GM23338 (cell line): ENCODE measurements at regions not wholly inside any gene's neighbourhood (a gene's known extent, or its start where the extent isn't known, plus 50 kb on each side); places are given as distances from the start of the nearest gene placed in this dataset.

Experiments used
- ATAC-seq: fragments of 200-7000 bp; cut with Tn5 transposase; 3 replicates; pipeline ENCODE4 v1.9.1; 2020
- DNase-seq: peaks from one replicate; pipeline ENCODE4 v3.0.0-alpha.2; 2015; ENCODE audit warnings: low spot score
- H2AFZ ChIP-seq: fragments of 200-600 bp; sonication (generic); 2 replicates; pipeline ENCODE4 v1.8.0; 2016; ENCODE audit warnings: antibody characterized with exemption, mild to moderate bottlenecking, moderate library complexity
- H3F3A ChIP-seq: fragments of 200-600 bp; sonication (generic); replicated peaks from 2 replicates; pipeline ENCODE4 v1.8.0; 2017; ENCODE audit warnings: antibody characterized with exemption, mixed run types, low read depth
- H3K27ac ChIP-seq: fragments of 200-600 bp; sonication (generic); 2 replicates; pipeline ENCODE4 v1.6.1; 2016; ENCODE audit warnings: low read depth
- H3K27me3 ChIP-seq: fragments of 200-600 bp; sonication (generic); 2 replicates; pipeline ENCODE4 v1.8.0; 2016; ENCODE audit warnings: mild to moderate bottlenecking, mixed run types, moderate library complexity; ENCODE audit not compliant: insufficient read depth
- H3K36me3 ChIP-seq: fragments of 200-600 bp; sonication (generic); 2 replicates; pipeline ENCODE4 v1.8.0; 2016; ENCODE audit warnings: mild to moderate bottlenecking; ENCODE audit not compliant: insufficient read depth
- H3K4me1 ChIP-seq: fragments of 200-600 bp; sonication (generic); 2 replicates; pipeline ENCODE4 v1.8.0; 2016; ENCODE audit warnings: mild to moderate bottlenecking, moderate library complexity; ENCODE audit not compliant: insufficient read depth
- H3K4me2 ChIP-seq: fragments of 200-600 bp; sonication (generic); 2 replicates; pipeline ENCODE4 v1.7.1; 2017; ENCODE audit warnings: mixed run types
- H3K4me3 ChIP-seq: fragments of 200-600 bp; sonication (generic); 2 replicates; pipeline ENCODE4 v1.6.1; 2016; ENCODE audit warnings: mixed run types
- H3K79me2 ChIP-seq: fragments of 200-600 bp; sonication (generic); replicated peaks from 2 replicates; pipeline ENCODE4 v1.8.0; 2017; ENCODE audit warnings: mild to moderate bottlenecking; ENCODE audit not compliant: insufficient read depth
- H3K9me2 ChIP-seq: fragments of 200-600 bp; sonication (generic); 2 replicates; pipeline ENCODE4 v1.8.0; 2017; ENCODE audit not compliant: insufficient read depth
- H4K20me1 ChIP-seq: fragments of 200-600 bp; sonication (generic); replicated peaks from 2 replicates; pipeline ENCODE4 v1.8.0; 2017; ENCODE audit warnings: mild to moderate bottlenecking; ENCODE audit not compliant: insufficient read depth
- H3K27ac Mint-ChIP-seq: 2 replicates; pipeline ENCODE4 v1.8.0; 2020; ENCODE audit warnings: inconsistent platforms, mild to moderate bottlenecking, moderate library complexity, mixed read lengths
- H3K27me3 Mint-ChIP-seq: 3 replicates; pipeline ENCODE4 v1.8.0; 2022; ENCODE audit warnings: low read depth, mild to moderate bottlenecking, moderate library complexity, mixed read lengths, inconsistent platforms; ENCODE audit not compliant: insufficient read depth, poor library complexity
- H3K36me3 Mint-ChIP-seq: 3 replicates; pipeline ENCODE4 v1.8.0; 2021; ENCODE audit warnings: low read depth, mild to moderate bottlenecking, inconsistent platforms, moderate library complexity, mixed read lengths
- H3K4me1 Mint-ChIP-seq: 3 replicates; pipeline ENCODE4 v1.8.0; 2020; ENCODE audit warnings: mild to moderate bottlenecking, inconsistent platforms, mixed read lengths
- H3K4me3 Mint-ChIP-seq: 3 replicates; pipeline ENCODE4 v1.8.0; 2021; ENCODE audit warnings: moderate library complexity, mild to moderate bottlenecking, inconsistent platforms, mixed read lengths
- H3K9me3 Mint-ChIP-seq: 3 replicates; pipeline ENCODE4 v1.8.0; 2020; ENCODE audit warnings: moderate library complexity, mild to moderate bottlenecking, inconsistent platforms, mixed read lengths
- CREB1 ChIP-seq: fragments of 250-450 bp; sonication (Bioruptor Pico); IDR thresholded peaks from 2 replicates; pipeline ENCODE4 v1.5.0; 2020; ENCODE audit warnings: low read depth, mild to moderate bottlenecking, moderate library complexity
- EZH2 ChIP-seq: fragments of 200-600 bp; sonication (generic); IDR thresholded peaks from one replicate; pipeline ENCODE4 v1.8.0; 2017; ENCODE audit warnings: antibody characterized with exemption, mild to moderate bottlenecking, low read depth; ENCODE audit not compliant: unreplicated experiment
- EZH2phosphoT487 ChIP-seq: fragments of 200-600 bp; sonication (generic); IDR thresholded peaks from one replicate; pipeline ENCODE4 v1.8.1; 2018; ENCODE audit warnings: antibody characterized with exemption; ENCODE audit not compliant: unreplicated experiment
- JUNB ChIP-seq: IDR thresholded peaks from one replicate; pipeline ENCODE4 v1.6.1; 2016; ENCODE audit warnings: antibody characterized with exemption; ENCODE audit not compliant: unreplicated experiment
- NANOG ChIP-seq: IDR thresholded peaks from 2 replicates; pipeline ENCODE4 v1.6.1; 2016; ENCODE audit warnings: antibody characterized with exemption, borderline replicate concordance
- POLR2AphosphoS5 ChIP-seq: IDR thresholded peaks from 2 replicates; pipeline ENCODE4 v1.6.1; 2016; ENCODE audit warnings: antibody characterized with exemption, low read depth
- REST ChIP-seq: IDR thresholded peaks from one replicate; pipeline ENCODE4 v1.6.1; 2018; ENCODE audit warnings: antibody characterized with exemption; ENCODE audit not compliant: unreplicated experiment
- STAT1 ChIP-seq: IDR thresholded peaks from one replicate; pipeline ENCODE4 v1.6.1; 2016; ENCODE audit warnings: antibody characterized with exemption; ENCODE audit not compliant: unreplicated experiment
- ZNF114 ChIP-seq: fragments of 250-450 bp; sonication (Bioruptor Pico); IDR thresholded peaks from 2 replicates; pipeline ENCODE4 v1.5.0; 2020; ENCODE audit warnings: mild to moderate bottlenecking, moderate library complexity
- ZNF331 ChIP-seq: fragments of 250-450 bp; sonication (Bioruptor Pico); IDR thresholded peaks from 2 replicates; pipeline ENCODE4 v1.5.0; 2020; ENCODE audit warnings: low read depth, mild to moderate bottlenecking, moderate library complexity
- ZNF462 ChIP-seq: fragments of 250-450 bp; sonication (Bioruptor Pico); IDR thresholded peaks from 2 replicates; pipeline ENCODE4 v1.5.0; 2020; ENCODE audit warnings: mild to moderate bottlenecking, moderate library complexity
- TF ChIP-seq, protein P1 (sequence below): IDR thresholded peaks from 2 replicates; pipeline ENCODE4 v1.6.1; 2016; ENCODE audit warnings: antibody characterized with exemption
- TF ChIP-seq, protein P2 (sequence below), 2 experiments: fragments of 200-600 bp in 1 of 2; sonication (generic) in 1 of 2; conservative IDR thresholded peaks; 2 replicates each; pipeline versions ENCODE4 v1.5.1 to v1.6.1; 2016 to 2017; ENCODE audit warnings: antibody characterized with exemption in 2 of 2, low read depth in 2 of 2, mild to moderate bottlenecking in 2 of 2, moderate library complexity in 1 of 2

DNA sequence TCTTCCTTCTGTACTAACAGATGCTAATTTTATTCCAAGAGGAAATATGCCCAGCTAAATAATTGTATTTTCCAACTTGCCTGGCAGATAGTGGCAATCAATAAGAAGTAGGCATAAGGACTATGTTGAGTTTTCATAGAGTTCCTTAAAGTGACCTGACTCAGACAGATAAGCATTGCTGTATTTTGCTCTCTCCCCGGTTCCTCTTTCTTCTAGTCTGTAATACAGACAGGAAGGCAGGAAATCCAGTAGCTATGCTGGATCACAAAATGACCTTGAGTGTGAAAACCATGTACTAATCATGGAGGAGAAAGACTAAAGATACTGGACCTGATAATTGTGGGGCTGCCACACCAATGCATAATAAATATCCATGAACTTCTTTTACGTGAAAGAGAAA lies 701.7 kb downstream of the CETN3 start:
- no peak overlapping the region for H3K27ac Mint-ChIP-seq
- no peak overlapping the region for H3K4me3 Mint-ChIP-seq
- H3K36me3 ChIP-seq = no peaks in the 10 kb centered on the region
- DNase-seq (no peak), ATAC-seq (no peak)
- H3K27me3 ChIP-seq = no peaks in the 10 kb centered on the region
- H3K4me2 ChIP-seq = no peak overlapping the region
- no peak overlapping the region for H3K27ac ChIP-seq
- H2AFZ ChIP-seq = no peak overlapping the region
- no peaks in the 10 kb centered on the region; the same call in 2 of the 3 replicates for H3K36me3 Mint-ChIP-seq
- no peaks in the 10 kb centered on the region for H3K79me2 ChIP-seq
- H3K4me3 ChIP-seq = no peak overlapping the region
- H3K9me3 Mint-ChIP-seq = no peaks in the 10 kb centered on the region
- peaks cover 40% of the 10 kb centered on the region for H3K4me1 Mint-ChIP-seq
- no peaks in the 10 kb centered on the region; the same call in 1 of the 2 replicates for H3K9me2 ChIP-seq
- H3F3A ChIP-seq = no peaks in the 10 kb centered on the region
- peaks cover 2% of the 10 kb centered on the region for H3K27me3 Mint-ChIP-seq
- TF ChIP-seq JUNB = no peak
- TF ChIP-seq EZH2phosphoT487 = no peak
- TF ChIP-seq POLR2AphosphoS5 = no peak
- TF ChIP-seq, protein P1, sequence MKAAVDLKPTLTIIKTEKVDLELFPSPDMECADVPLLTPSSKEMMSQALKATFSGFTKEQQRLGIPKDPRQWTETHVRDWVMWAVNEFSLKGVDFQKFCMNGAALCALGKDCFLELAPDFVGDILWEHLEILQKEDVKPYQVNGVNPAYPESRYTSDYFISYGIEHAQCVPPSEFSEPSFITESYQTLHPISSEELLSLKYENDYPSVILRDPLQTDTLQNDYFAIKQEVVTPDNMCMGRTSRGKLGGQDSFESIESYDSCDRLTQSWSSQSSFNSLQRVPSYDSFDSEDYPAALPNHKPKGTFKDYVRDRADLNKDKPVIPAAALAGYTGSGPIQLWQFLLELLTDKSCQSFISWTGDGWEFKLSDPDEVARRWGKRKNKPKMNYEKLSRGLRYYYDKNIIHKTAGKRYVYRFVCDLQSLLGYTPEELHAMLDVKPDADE = no peak
- no peak for TF ChIP-seq ZNF331
- no peak for TF ChIP-seq EZH2
- no peak for TF ChIP-seq NANOG
- no peak for TF ChIP-seq ZNF462 (CRISPR knock-in tag)
- no peak for TF ChIP-seq STAT1
- TF ChIP-seq, protein P2, sequence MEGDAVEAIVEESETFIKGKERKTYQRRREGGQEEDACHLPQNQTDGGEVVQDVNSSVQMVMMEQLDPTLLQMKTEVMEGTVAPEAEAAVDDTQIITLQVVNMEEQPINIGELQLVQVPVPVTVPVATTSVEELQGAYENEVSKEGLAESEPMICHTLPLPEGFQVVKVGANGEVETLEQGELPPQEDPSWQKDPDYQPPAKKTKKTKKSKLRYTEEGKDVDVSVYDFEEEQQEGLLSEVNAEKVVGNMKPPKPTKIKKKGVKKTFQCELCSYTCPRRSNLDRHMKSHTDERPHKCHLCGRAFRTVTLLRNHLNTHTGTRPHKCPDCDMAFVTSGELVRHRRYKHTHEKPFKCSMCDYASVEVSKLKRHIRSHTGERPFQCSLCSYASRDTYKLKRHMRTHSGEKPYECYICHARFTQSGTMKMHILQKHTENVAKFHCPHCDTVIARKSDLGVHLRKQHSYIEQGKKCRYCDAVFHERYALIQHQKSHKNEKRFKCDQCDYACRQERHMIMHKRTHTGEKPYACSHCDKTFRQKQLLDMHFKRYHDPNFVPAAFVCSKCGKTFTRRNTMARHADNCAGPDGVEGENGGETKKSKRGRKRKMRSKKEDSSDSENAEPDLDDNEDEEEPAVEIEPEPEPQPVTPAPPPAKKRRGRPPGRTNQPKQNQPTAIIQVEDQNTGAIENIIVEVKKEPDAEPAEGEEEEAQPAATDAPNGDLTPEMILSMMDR (conservative IDR thresholded peaks at IDR 0.05; ENCODE audit: low read depth in 2 of 2) = no peak
- TF ChIP-seq CREB1 = no peak
- TF ChIP-seq ZNF114 = no peak
- TF ChIP-seq REST = no peak
- no peaks in the 10 kb centered on the region for H4K20me1 ChIP-seq
- peaks cover 36% of the 10 kb centered on the region for H3K4me1 ChIP-seq
